ENCODE measurements at regions not wholly inside any gene's neighbourhood (a gene's known extent, or its start where the extent isn't known, plus 50 kb on each side); places are given as distances from the start of the nearest gene placed in this dataset.

GRCh38 chr7:25781704-25782103 is 370.3 kb upstream of the NFE2L3 start:
- no peak for TF ChIP-seq TCF7L2 (IDR thresholded peaks at IDR 0.05; ENCODE audit: borderline replicate concordance, extremely low read depth, insufficient read depth, insufficient read length)
- TF ChIP-seq CTCF (IDR thresholded peaks at IDR 0.05 in 2 of 3, conservative IDR thresholded peaks at IDR 0.05 in 1 of 3; ENCODE audit: borderline replicate concordance in 1 of 3, insufficient read depth in 1 of 3, low read depth in 2 of 3, low read length in 2 of 3), result no peak
- TF ChIP-seq SIN3A (IDR thresholded peaks at IDR 0.05; ENCODE audit: low read depth), result no peak
- TF ChIP-seq CEBPB (IDR thresholded peaks at IDR 0.05; ENCODE audit: low read depth), result no peak
- TF ChIP-seq, protein P1, sequence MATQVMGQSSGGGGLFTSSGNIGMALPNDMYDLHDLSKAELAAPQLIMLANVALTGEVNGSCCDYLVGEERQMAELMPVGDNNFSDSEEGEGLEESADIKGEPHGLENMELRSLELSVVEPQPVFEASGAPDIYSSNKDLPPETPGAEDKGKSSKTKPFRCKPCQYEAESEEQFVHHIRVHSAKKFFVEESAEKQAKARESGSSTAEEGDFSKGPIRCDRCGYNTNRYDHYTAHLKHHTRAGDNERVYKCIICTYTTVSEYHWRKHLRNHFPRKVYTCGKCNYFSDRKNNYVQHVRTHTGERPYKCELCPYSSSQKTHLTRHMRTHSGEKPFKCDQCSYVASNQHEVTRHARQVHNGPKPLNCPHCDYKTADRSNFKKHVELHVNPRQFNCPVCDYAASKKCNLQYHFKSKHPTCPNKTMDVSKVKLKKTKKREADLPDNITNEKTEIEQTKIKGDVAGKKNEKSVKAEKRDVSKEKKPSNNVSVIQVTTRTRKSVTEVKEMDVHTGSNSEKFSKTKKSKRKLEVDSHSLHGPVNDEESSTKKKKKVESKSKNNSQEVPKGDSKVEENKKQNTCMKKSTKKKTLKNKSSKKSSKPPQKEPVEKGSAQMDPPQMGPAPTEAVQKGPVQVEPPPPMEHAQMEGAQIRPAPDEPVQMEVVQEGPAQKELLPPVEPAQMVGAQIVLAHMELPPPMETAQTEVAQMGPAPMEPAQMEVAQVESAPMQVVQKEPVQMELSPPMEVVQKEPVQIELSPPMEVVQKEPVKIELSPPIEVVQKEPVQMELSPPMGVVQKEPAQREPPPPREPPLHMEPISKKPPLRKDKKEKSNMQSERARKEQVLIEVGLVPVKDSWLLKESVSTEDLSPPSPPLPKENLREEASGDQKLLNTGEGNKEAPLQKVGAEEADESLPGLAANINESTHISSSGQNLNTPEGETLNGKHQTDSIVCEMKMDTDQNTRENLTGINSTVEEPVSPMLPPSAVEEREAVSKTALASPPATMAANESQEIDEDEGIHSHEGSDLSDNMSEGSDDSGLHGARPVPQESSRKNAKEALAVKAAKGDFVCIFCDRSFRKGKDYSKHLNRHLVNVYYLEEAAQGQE (IDR thresholded peaks at IDR 0.05; ENCODE audit: low read depth), result no peak
- TF ChIP-seq, protein P2, sequence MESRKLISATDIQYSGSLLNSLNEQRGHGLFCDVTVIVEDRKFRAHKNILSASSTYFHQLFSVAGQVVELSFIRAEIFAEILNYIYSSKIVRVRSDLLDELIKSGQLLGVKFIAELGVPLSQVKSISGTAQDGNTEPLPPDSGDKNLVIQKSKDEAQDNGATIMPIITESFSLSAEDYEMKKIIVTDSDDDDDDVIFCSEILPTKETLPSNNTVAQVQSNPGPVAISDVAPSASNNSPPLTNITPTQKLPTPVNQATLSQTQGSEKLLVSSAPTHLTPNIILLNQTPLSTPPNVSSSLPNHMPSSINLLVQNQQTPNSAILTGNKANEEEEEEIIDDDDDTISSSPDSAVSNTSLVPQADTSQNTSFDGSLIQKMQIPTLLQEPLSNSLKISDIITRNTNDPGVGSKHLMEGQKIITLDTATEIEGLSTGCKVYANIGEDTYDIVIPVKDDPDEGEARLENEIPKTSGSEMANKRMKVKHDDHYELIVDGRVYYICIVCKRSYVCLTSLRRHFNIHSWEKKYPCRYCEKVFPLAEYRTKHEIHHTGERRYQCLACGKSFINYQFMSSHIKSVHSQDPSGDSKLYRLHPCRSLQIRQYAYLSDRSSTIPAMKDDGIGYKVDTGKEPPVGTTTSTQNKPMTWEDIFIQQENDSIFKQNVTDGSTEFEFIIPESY (IDR thresholded peaks at IDR 0.05; ENCODE audit: extremely low read depth, insufficient replicate concordance, low read length), result no peak
- no peak for TF ChIP-seq MAX (IDR thresholded peaks at IDR 0.05)

Measured in HCT116 (cell line).